ENCODE measurements at regions not wholly inside any gene's neighbourhood (a gene's known extent, or its start where the extent isn't known, plus 50 kb on each side); places are given as distances from the start of the nearest gene placed in this dataset.

GRCh38 chr5:164818445-164818844, 1313.0 kb downstream of the MAT2B start:
- DNase-seq, result no peak
- TF ChIP-seq GATA1 (IDR thresholded peaks at IDR 0.05; ENCODE audit: low read depth, low read length), result no peak
- no peak for TF ChIP-seq POLR2A (IDR thresholded peaks at IDR 0.05; ENCODE audit: low read length)

GRCh38 chr5:164824671-164825070, 1319.3 kb downstream of the MAT2B start:
- TF ChIP-seq GATA1 (IDR thresholded peaks at IDR 0.05; ENCODE audit: low read depth, low read length), result no peak
- DNase-seq, result no peak

GRCh38 chr5:164832516-164832915, 1327.1 kb downstream of the MAT2B start:
- no peak for DNase-seq
- no peak for TF ChIP-seq GATA1 (IDR thresholded peaks at IDR 0.05; ENCODE audit: low read depth, low read length)
- TF ChIP-seq POLR2A (IDR thresholded peaks at IDR 0.05; ENCODE audit: low read length), result no peak

DNA sequence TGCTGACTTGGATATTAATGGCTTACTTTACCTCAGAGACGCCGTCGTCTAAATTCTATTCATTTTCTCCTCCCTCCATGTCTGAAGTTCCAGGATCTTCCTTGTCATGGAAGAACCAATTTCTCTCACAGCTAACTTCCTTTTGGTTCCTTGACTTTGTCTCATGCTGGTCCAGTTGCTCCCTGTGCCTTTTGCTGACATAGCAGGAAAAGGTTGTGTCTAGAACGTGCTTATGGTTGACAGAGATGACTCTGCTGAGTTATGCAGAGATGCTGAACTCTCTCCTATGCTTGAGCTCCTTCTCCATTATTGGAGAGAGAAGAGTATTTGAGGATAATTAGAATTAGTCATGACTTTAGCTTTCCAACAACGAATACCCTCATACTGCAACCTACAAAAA, 1338.9 kb downstream of the MAT2B start:
- no peak for DNase-seq
- no peak for TF ChIP-seq POLR2A (IDR thresholded peaks at IDR 0.05; ENCODE audit: low read length)
- TF ChIP-seq GATA1 (IDR thresholded peaks at IDR 0.05; ENCODE audit: low read depth, low read length), result no peak

DNA sequence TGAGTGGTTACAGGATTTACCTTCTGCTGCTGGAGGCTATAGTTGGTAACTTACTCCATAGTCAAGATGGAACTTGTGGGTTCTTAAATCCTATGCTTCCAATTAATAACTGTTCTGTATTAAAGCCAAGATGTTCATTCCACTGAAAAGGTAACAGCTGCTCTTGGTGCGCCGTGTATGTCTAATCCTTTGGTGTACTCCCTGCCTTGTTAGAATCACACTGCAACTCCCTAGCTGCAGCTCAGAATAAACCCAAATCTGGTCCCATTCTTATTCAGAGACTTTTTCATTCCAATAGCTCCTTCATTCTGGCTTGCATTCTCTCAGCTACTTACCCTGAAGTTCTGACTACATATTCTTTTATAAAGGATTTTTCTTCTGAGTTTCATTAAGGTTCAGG, 1355.5 kb downstream of the MAT2B start:
- TF ChIP-seq GATA1 (IDR thresholded peaks at IDR 0.05; ENCODE audit: low read depth, low read length) (no peak), POLR2A (IDR thresholded peaks at IDR 0.05; ENCODE audit: low read length) (no peak)
- DNase-seq, result no peak

GRCh38 chr5:164861610-164862009, 1356.2 kb downstream of the MAT2B start:
- TF ChIP-seq POLR2A (IDR thresholded peaks at IDR 0.05; ENCODE audit: low read length) (no peak), GATA1 (IDR thresholded peaks at IDR 0.05; ENCODE audit: low read depth, low read length) (no peak)
- DNase-seq, result no peak

DNA sequence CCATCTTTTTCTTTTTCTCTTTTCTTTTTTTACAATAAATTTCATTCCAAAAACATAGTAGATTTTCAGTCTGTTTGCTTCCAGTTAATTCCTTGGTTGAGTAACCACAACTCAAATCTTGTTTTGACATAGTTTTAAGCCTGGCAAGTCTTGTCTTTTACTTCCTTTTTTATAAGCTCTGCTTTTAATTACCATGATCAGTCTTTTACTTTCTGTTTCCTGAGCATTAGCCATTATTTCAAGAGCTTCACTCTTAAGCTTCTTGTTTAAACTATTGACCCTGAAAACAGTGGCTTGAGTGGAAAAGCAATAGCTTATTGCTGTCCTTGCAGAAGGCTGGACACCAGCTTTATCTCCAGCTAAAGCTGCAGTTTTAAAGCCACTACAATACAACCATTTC, 1363.3 kb downstream of the MAT2B start:
- DNase-seq, result no peak

DNA sequence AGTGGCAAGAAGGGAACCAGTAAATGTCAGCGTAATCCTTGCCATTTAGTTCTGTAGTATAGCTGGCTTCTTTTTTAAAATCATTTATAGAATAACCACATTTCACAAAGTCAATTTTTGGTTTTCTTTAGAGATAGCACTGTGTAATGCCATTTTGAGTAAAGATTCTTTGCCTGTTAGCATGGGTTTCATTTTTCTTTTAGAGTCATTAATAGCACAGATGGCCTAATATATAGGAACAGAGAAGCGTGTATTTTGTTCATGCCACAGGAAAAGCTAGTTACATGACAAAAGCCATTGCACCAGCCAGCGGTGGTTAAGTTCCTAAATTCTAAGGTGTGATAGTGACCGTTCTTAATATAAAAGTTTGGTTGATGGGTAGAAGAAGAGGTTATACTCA, 1363.9 kb downstream of the MAT2B start:
- TF ChIP-seq POLR2A (IDR thresholded peaks at IDR 0.05; ENCODE audit: low read length) (no peak), GATA1 (IDR thresholded peaks at IDR 0.05; ENCODE audit: low read depth, low read length) (no peak)

More for the DNA sequence above, 1363.3 kb downstream of the MAT2B start:
- TF ChIP-seq POLR2A (IDR thresholded peaks at IDR 0.05; ENCODE audit: low read length), result no peak
- no peak for TF ChIP-seq GATA1 (IDR thresholded peaks at IDR 0.05; ENCODE audit: low read depth, low read length)

DNA sequence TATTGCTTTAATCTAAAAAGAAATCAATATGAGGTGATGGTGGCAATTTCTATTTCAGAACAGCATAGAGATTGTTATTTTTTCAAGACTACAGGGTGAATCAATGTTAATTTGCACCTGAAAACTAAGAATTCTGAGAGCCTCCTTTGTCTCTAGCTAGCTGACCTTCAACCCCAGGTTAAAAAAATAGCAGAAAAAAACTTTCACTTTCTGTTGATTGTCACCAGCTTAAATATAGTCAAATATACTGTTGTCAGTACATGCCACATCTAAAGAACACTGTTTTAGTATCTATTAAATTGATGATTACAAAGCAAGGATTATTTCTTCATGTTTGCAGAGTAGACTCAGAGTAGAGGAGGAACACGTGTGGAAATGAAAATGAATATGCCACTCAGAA, 1371.4 kb downstream of the MAT2B start:
- TF ChIP-seq POLR2A (IDR thresholded peaks at IDR 0.05; ENCODE audit: low read length) (no peak), GATA1 (IDR thresholded peaks at IDR 0.05; ENCODE audit: low read depth, low read length) (no peak)
- no peak for DNase-seq

More for the DNA sequence above, 1363.9 kb downstream of the MAT2B start:
- no peak for DNase-seq

DNA sequence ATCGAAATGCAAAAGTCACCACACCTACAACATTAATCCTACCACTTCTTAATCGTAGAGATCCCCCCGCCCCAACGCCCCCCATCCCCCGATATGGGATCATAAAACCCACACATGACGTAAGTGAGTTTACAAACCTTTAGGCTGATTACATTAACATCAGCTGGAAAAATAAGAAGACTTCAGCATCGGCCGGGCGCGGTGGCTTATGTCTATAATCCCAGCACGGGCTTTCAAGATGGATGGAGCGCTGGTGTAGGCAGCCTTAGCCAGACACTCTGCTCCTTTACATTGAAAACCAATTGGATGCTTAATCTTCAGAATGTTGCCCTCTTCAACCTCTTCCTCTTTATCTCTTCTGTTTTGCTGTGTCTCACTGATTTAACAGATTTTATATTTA, 1376.0 kb downstream of the MAT2B start:
- no peak for DNase-seq
- TF ChIP-seq POLR2A (IDR thresholded peaks at IDR 0.05; ENCODE audit: low read length) (no peak), GATA1 (IDR thresholded peaks at IDR 0.05; ENCODE audit: low read depth, low read length) (no peak)

DNA sequence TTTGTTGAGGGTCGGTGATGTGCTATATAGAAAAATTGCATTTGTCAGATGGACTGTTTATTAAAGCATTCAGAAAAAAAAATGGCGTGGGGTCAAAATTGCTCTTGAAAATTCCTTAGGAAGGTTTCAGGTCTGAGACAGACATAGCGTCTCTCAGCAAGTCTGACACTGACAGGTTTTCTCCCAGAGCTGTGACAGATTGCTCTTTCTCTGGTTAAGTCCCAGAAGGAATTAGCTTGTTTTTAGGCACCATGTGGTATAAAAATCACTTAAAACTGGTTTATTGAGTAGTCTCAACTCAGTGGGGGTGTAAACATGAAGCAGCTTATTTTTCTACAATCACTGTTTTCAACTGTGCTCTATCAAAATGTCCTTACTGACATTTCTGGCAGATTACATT, 1379.8 kb downstream of the MAT2B start:
- TF ChIP-seq GATA1 (IDR thresholded peaks at IDR 0.05; ENCODE audit: low read depth, low read length) (no peak), POLR2A (IDR thresholded peaks at IDR 0.05; ENCODE audit: low read length) (no peak)
- DNase-seq, result no peak

GRCh38 chr5:164893071-164893470, 1387.7 kb downstream of the MAT2B start:
- TF ChIP-seq POLR2A (IDR thresholded peaks at IDR 0.05; ENCODE audit: low read length) (no peak), GATA1 (IDR thresholded peaks at IDR 0.05; ENCODE audit: low read depth, low read length) (no peak)
- no peak for DNase-seq

DNA sequence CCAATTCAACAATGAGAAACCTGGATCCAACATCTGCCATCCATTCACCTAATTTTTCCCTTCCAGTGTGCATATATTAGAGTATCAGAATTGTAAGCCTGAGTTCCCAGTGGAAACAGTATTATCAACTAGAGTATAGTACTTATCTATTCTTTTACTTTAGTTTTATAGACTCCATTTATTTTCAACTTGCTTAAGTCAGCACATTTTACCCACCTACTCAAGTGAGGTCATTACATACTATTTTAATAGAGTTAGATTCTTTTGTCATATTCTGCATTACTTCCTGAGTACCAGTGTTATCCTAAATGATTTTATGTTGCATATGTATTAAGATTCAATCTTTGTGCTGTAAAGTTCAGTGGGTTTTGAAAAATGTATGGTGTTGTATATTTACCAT, 1393.3 kb downstream of the MAT2B start:
- no peak for DNase-seq
- no peak for TF ChIP-seq GATA1 (IDR thresholded peaks at IDR 0.05; ENCODE audit: low read depth, low read length)
- TF ChIP-seq POLR2A (IDR thresholded peaks at IDR 0.05; ENCODE audit: low read length), result no peak

GRCh38 chr5:164909673-164910072, 1404.3 kb downstream of the MAT2B start:
- no peak for TF ChIP-seq GATA1 (IDR thresholded peaks at IDR 0.05; ENCODE audit: low read depth, low read length)
- TF ChIP-seq POLR2A (IDR thresholded peaks at IDR 0.05; ENCODE audit: low read length), result no peak
- no peak for DNase-seq

GRCh38 chr5:164921722-164922121, 1416.3 kb downstream of the MAT2B start:
- TF ChIP-seq POLR2A (IDR thresholded peaks at IDR 0.05; ENCODE audit: low read length) (no peak), GATA1 (IDR thresholded peaks at IDR 0.05; ENCODE audit: low read depth, low read length) (no peak)

DNA sequence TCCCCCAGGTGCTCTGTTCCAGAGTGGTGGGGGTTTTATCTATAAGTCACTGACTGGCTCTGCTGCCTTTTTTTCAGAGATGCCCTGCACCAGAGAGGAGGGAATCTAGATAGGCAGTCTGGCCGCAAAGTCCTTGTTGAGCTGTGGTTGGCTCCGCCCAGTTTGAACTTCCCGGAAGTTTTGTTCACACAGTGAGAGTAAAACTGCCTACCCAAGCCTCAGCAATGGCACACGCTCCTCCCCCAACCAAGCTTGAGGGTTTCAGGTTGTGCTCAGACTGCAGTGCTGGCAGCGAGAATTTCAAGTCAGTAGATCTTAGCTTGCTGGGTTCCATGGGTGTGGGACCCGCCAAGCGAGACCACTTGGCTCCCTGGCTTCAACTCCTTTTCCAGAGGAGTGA, 1428.6 kb downstream of the MAT2B start:
- DNase-seq, result no peak
- no peak for TF ChIP-seq GATA1 (IDR thresholded peaks at IDR 0.05; ENCODE audit: low read depth, low read length)
- no peak for TF ChIP-seq POLR2A (IDR thresholded peaks at IDR 0.05; ENCODE audit: low read length)

More at GRCh38 chr5:164921722-164922121, 1416.3 kb downstream of the MAT2B start:
- DNase-seq, result no peak
